ENCODE measurements at regions not wholly inside any gene's neighbourhood (a gene's known extent, or its start where the extent isn't known, plus 50 kb on each side); places are given as distances from the start of the nearest gene placed in this dataset.

DNA sequence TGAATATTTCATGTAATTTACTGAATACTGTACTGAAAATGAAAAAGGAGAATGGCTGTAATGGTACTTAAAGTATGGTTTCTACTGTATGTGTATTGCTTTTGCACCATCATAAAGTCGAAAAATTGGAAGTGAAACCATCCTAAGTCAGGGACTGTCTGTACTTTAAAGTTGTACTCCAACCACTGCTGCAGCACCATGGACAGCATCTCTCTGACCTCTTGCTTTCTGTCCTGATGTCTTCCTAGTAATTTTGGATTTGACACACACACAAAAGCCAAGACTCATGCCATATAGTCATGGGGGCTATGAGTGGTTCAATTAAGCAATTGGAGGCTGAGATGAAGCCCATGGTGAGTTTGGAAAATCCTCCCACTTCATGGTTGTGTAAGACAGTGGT is 256.3 kb upstream of the PKDCC start:
- DNase-seq (ENCODE audit: extremely low read depth, low read depth, low spot score): no peak

DNA sequence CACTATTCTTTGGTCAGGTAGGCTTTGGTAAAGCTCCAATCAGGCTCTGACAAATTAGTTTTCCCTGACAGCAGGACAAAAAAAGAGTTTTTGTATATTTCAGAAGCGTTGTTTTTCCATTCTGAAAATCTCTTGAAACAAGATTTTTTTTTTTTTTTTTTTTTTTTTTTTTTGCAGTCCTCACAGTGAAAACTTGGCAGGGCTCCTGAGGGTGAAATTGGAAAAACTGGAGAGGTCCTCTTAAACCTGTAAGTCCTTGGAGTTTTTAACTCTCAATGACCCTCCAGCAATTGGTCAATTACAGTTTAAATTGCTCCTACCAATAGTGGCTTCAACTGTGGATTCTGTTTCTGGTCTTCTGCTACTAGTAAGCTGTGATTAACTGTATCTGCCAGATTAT is 244.5 kb upstream of the PKDCC start:
- DNase-seq (ENCODE audit: extremely low read depth, low read depth, low spot score): no peak

DNA sequence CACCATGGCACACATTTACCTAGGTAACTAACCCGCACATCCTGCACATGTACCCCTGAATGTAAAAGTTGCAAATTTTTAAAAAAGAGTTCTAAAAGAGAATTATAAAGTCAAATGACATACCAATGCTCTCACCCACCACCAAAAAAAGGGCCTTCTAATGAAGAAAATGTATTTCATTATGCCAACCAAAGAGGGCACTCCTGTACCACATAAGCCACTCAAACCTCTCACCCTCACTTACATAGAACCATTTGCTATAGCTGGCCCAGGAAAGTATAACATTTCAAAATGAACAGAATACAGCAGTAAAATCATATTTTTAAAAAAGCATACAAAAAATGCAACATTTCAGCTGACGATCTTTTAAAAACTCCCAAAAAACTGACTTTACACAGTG is 241.5 kb upstream of the PKDCC start:
- no peak for DNase-seq (ENCODE audit: extremely low read depth, low read depth, low spot score)

DNA sequence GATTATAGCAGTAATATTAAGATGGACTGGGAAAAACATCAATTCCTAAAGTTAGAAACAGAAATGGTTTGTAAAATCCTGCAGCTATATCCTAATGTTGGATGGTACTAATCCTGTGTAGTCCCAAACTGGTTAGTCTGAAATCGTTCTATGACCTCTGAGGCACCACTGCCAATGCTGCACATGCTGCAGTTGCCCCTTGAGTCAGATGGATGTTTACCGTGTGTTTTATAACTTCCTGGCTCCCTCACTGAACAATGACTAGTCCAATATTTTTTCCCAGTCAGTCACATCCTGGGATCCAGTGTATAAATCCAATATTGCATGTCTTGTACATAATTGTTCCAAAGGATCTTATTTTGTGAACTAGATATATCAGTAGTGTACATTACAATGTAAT is 226.7 kb upstream of the PKDCC start:
- no peak for DNase-seq (ENCODE audit: extremely low read depth, low read depth, low spot score)

DNA sequence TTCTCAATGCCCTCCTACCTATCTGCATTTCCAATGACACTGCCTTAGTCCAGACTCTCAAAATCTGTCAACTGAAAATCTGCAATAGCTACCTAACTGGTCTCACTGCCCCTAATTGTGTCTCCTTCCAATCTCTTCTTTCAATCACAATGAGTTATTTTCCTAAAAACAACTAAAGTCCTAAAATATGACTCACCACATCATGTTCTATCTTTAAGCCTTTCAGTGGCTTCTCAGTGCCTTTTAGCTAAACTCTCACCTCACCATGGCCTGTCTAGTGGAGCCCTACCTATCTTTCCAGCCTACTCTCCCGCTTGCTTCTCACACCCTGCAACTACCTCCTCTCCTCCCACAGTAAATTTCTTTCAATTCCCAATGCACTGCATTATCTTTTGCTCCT is 220.9 kb upstream of the PKDCC start:
- no peak for DNase-seq (ENCODE audit: extremely low read depth, low read depth, low spot score)

DNA sequence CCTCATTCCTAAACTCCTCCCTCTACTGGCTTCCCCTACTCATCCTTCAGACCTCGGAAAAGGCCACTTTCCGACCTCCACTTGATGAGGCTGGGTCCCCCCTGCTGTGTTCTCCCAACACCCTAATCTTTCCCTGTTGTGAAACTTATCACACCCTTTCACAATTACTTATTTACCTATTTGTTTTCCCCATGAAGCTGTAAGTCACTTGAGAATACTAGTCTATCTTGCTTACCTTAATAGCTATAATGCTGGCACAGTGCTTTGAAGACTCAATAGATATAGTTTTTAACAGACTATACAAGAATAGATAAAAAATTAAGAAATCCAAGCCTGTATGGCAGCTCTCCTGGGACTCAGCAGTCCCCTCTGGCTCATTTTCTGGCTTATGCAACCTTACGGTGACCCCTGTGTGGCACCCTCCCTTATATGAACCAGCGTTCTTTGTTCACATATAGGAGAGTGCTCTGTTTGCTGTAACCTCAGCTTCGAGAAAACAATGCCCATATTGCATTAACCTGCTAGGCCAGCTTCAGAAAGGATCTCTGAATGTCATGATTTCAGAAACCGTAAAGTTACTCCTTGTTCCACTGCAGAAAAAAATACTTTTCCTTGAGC is 220.4 kb upstream of the PKDCC start:
- no peak for DNase-seq (ENCODE audit: extremely low read depth, low read depth, low spot score)

DNA sequence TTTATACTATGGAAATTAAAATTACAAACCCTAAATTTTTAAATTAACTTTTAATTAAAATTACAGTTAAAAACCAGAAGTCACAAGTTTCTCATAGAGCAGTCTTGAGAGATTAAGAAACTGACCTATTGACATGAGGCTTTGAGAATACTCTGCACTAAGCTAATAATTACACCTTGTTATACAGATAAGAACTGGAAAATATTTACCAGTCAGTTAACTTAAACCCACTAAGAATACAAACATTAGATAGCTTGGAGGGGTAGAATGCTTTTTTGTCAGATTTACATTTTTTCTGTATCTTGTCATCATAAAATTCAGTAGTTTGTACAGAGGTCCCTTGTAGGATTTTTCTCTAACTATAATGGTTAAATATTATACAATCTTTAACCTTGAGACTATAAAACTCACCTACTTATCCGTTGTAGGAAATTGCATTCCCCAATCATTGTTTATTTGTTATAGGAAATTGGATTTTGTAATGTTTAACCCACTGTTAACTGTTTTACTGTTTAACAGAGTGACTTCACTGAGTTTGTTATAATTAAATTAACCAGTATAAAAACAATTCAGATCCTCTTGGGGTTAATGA is 219.7 kb upstream of the PKDCC start:
- DNase-seq (ENCODE audit: extremely low read depth, low read depth, low spot score): no peak

DNA sequence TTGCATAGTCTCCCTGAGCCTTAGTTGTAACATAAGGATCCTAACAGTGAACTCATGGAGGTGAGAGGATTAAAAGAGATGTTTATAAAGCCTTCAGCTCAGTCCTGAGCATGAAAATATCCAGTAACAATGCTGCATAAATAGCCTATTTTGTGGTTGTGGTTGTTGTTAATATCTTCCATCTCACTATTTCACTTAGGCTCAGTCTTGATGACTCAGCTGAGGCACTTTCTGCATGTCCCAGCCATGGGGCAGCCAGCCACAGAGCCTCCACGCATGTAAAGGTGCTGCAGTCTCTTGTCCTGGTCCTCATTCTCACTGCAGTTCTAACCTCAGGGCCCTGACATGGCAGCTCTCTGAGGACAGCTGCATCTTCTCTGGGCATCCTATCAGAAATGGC is 218.8 kb upstream of the PKDCC start:
- no peak for DNase-seq (ENCODE audit: extremely low read depth, low read depth, low spot score)

DNA sequence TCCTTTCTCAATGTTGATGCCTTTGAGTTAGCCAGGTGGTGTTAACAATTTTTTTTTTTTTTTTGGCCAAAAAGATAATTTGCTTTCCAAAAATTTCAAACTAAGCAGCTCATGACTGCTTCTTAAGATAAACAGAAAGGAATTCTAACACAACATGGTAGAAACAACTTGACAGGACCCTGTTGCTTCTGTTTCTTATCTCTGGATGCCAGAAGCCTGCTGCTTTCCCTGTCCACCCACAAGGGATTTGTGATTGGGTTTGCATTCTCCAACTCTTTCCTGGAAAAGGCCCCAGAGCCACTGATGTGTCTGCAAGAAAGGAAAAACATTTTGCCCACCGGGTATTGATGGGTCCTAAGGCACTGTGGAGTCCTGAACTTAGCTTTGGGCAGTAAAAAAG is 217.2 kb upstream of the PKDCC start:
- DNase-seq (ENCODE audit: extremely low read depth, low read depth, low spot score): no peak

DNA sequence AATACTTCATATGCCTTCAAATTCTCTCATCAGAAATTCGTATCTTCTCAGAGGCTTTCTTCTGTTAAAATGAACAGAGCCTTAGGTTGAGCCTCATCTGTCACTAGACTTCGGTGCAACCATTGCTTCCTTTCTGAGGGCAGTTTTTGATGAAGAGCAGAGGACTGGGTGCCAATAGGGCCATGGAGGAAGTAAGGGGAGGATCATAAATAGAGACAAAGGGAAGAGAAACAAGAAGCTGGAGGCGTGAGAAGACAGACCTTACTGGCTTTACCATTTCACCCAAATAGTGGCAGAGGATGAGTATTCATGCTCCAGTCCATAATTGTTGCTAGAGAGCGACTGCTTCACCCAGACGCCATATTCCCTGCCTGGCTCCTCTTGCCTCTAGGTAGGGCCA is 215.6 kb upstream of the PKDCC start:
- no peak for DNase-seq (ENCODE audit: extremely low read depth, low read depth, low spot score)

DNA sequence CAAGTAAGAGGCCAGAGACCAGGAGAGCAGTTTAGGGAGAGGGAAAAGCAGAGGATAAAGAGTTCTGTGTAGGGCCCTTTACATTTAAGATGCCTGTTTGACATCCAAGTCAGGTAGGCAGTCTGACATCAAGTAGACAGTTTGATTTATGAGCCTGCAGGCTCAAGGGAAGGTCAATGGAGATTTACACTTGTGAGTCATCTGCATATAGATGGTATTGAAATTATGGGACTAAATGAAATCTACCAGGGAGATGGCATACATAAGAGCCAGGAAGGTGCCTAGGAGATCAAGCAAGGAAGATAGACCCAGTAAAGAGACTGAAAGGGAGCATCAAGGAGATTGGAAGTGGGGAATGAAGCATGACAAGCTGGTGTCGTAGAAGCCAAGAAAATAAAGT is 212.4 kb upstream of the PKDCC start:
- DNase-seq (ENCODE audit: extremely low read depth, low read depth, low spot score): no peak

DNA sequence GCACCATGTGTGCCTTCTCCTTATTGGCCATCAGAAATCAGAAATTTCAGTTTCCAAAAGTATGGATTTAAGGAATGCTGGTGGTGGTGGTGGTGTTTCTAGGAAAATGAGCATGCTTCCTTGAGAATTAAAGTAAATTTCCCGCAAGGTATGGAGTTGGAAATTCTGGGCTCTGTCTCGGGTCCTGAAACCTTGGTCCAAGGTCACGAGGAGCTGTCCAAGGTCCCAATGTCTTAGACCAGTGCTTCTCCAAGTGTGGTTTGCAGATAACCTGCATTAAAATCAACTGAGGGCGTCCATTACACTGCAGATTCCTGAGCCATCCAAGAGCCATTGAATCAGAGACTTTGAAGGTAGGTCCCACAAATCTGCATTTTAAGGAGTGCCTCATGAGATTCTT is 210.9 kb upstream of the PKDCC start:
- no peak for DNase-seq (ENCODE audit: extremely low read depth, low read depth, low spot score)

DNA sequence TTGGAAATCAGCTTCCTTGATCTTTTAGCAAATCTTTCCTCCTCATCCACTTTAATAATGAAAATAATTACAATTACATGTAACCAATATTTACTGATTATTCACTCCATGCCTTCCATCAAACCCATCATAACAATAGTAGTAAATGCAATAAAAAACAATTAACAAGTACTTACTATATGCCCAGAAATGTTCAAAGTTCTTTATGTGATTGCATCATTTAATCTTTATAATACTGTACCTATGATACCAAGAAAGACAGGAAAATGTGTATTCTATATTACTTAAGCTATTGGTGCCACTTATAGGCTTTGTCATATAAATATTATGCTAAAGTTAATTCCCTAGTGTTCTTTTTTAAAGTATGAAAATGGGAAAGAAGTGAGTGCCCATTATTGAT is 210.2 kb upstream of the PKDCC start:
- DNase-seq (ENCODE audit: extremely low read depth, low read depth, low spot score): no peak

DNA sequence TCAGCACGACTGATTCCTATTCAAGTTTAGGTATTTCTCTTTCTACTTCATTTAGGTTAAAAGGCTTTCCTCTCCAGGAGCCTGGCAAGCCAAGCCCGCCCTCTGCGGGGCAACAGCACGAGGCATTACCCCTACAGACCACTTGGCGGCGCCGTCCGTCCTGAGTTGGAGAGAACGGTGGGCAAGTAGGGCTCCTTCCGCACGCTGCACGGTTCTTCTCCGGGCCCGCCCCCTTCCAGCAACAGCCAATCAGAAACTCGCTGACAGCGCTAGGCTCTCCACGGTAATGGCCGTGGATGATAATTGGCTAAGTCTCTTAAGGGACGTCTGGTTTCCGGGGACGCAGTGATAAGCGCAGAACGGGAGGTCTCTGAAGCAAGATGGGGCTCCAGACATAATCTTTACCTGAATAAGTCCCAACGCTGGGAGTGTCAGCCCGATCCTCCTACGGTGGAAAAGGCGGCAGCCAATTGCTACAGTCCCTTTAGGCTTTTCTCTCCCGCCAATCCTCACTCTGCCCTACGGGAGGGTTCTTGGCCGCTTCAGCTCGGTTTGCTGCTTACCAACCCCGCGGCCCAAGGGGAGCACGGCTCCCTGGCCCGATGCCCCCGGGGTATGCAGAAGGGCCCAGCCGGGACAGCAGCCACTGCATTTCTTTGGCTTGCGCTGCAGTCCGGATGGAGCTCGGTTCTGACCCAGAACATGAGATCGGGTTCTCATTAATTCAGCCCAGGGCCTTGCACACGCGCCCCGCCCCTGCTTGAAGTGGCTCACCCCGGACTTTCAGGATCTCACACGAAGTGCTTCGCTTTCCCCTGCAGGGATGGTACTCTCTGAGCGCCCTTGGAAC is 206.9 kb upstream of the PKDCC start:
- DNase-seq (ENCODE audit: extremely low read depth, low read depth, low spot score): peak; percentile 57

DNA sequence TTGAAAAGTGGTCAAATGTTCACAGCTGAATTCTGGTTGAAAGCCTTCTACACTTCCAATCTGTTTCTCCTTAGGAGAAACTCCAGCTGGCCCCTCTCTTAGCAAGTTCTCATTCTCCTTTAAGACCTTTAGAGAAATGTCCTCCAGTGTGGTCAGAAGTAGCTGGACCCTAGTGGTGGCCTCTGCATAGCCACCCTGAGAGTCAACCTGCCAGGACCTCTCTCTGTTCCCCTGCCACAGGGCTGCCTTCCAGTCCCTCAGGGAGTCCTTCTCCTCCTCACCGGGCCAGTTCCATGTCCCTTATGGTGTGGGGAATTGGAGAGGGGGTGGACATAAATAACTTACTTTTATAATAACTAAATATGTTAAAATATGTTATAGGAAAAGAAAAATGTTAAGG is 200.9 kb upstream of the PKDCC start:
- DNase-seq (ENCODE audit: extremely low read depth, low read depth, low spot score): no peak

DNA sequence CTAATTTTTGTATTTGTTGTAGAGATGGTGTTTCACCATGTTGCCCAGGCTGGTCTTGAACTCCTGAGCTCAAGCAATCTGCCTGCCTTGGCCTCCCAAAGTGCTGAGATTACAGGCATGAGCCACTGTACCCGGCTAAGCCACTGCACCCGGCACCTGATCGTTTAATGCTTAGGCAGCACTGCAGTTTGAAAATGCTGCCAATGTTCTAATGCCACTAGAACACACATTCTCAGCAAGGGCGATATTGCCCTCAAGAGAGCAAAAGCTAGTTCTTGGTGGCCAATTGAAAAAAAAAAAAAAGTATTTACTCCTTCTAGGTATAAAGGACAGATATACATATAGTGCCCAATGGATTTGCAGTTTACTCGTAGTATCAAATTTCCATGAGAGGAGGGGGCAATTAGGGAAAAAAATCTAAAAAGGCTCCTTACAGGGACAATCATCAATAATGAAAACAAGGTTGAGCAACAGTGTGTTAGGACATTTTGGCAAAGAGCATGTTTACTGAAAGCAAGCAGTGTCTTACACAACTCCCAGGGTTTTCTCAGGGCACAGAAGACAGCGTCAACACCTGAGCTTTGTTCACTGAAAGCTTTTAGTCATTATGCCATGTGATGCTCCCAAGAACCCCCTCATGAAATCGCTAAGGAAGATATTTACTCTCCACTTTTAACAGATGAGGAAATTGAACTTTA is 199.9 kb upstream of the PKDCC start:
- no peak for DNase-seq (ENCODE audit: extremely low read depth, low read depth, low spot score)

DNA sequence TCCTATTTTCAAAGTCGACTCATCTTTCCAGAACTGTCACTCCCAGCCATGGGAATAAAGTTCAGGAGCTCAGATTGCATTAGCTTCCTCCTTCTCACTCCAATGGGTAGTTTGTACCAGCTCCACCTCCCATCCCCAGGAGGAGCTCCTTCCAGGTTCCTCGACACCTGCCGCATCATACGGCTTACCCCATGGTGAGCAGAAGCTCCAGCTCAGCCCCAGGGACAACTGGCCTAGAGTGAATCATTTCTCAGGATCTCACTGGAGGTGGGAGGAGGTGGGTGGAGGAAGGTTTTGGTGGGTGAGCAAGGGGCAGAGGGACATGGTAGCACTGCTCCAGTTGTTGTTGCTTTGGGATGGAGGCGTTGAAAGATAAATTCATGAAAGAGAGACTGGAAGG is 196.3 kb upstream of the PKDCC start:
- DNase-seq (ENCODE audit: extremely low read depth, low read depth, low spot score): no peak

DNA sequence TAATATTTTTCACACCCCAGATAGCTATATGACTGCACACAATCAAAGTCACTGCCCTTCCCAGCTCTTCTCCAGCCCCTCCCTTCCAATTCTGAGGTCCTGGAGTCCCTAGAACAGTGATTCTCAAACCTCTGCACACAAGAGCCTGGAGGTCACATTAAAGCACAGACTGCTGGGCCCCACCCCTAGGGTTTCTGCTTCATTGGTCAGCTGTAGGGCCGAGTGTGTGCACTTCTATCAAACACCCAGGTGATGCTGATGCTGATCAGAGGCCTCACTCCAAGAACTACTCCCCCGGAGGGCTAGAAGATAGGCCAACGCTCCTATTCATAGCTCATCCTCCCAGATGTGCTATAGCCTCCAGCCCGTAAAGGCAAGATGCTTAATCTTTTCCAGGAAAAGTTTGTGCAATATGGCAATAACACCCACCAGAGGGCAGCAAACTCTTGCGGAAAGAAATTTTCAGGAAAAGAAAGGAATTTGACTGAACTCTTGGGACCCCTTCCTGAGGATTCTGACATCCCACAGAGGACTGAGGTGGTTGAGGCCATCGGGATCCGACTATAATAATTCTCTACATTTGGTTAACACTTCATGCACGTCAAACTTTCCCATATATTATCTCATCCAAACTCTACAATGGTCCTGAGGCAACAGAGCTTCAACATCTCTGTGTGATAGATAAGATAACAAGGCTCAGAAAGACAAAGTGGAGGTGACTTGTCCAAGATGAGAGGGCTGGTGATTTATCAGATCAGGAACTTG is 194.2 kb upstream of the PKDCC start:
- no peak for DNase-seq (ENCODE audit: extremely low read depth, low read depth, low spot score)

DNA sequence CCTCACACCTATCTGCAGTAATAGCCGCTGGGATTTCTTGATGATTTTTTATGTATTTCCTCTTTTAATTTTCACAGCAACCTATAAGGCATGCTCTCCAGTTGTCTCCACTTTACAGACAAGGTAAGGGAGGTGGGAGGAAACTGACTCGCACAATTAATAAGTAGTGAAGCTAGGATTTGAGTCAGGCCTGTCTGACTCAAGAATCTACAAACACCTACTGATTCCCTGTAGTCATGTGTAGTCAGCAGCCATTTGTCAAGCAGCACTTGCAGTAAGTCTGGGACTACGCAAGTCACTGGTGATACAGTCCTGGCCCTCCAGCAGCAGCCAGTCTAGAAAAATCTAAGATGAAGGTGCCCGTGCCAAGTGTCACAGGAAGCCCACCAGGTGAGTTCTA is 193.6 kb upstream of the PKDCC start:
- DNase-seq (ENCODE audit: extremely low read depth, low read depth, low spot score): no peak

DNA sequence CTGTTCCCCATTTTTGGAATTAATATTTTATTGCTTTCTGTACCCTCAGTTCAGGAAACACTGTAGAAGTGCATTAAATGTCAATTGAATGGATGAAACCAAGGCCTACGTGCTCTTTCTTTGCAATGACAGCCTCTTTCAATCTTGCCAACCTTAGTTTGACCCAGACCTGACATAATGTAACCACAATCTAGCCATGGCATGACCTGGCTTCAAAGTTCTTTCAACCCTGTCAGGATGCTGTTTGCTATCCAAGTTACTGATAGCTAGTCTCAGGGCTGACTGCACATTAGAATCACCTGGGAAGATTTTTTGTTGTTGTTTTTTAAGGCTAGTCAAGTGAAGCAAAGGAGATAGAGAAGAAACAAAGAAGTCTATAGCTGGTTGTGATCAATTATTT is 190.9 kb upstream of the PKDCC start:
- DNase-seq (ENCODE audit: extremely low read depth, low read depth, low spot score): no peak

Measured in glomerular endothelial cell (primary cell).